Fibroblast of skin of right biceps (primary cell): ENCODE measurements at regions not wholly inside any gene's neighbourhood (a gene's known extent, or its start where the extent isn't known, plus 50 kb on each side); places are given as distances from the start of the nearest gene placed in this dataset.
"Not testable (repeated sequence)": the region's sequence is repeated elsewhere in the genome, so short reads cannot be mapped to it uniquely, and the experiment has no call there.

ENCODE experiments used
- DNase-seq: peaks from one replicate; pipeline ENCODE4 v3.0.0-alpha.2; 2013

- DNase-seq: no peak
Measured at GRCh38 chr15:38992506-38992905, 427.9 kb upstream of the RASGRP1 start.

GRCh38 chr15:38992930-38993329, 428.3 kb upstream of the RASGRP1 start:
- no peak for DNase-seq

- no peak for DNase-seq
Measured at GRCh38 chr15:38994310-38994709, 429.7 kb upstream of the RASGRP1 start.

- peak; percentile 98 for DNase-seq
Measured at GRCh38 chr15:38996111-38996631, 431.6 kb upstream of the RASGRP1 start.

- peak; percentile 82 for DNase-seq
Measured at GRCh38 chr15:38997841-38998240, 433.2 kb upstream of the RASGRP1 start.

GRCh38 chr15:39000008-39000734, 435.6 kb upstream of the RASGRP1 start:
- no peak for DNase-seq

GRCh38 chr15:39009740-39010139, 445.1 kb upstream of the RASGRP1 start:
- no peak for DNase-seq

- not testable (repeated sequence) for DNase-seq
Measured at GRCh38 chr15:39011066-39011465, 446.5 kb upstream of the RASGRP1 start.

- DNase-seq: no peak
Measured at GRCh38 chr15:39013262-39013661, 448.6 kb upstream of the RASGRP1 start.

GRCh38 chr15:39014682-39015081, 450.1 kb upstream of the RASGRP1 start:
- no peak for DNase-seq

GRCh38 chr15:39016706-39017105, 452.1 kb upstream of the RASGRP1 start:
- peak; percentile 36 for DNase-seq

- DNase-seq: no peak
Measured at GRCh38 chr15:39018966-39019365, 454.4 kb upstream of the RASGRP1 start.

GRCh38 chr15:39021341-39021740, 456.7 kb upstream of the RASGRP1 start:
- no peak for DNase-seq

GRCh38 chr15:39022532-39023305, 458.1 kb upstream of the RASGRP1 start:
- peak; percentile 22 for DNase-seq

- DNase-seq: peak; percentile 50
Measured at GRCh38 chr15:39025321-39025720, 460.7 kb upstream of the RASGRP1 start.

GRCh38 chr15:39025881-39026280, 461.3 kb upstream of the RASGRP1 start:
- no peak for DNase-seq

- DNase-seq: peak; percentile 64
Measured at GRCh38 chr15:39028069-39028468, 463.5 kb upstream of the RASGRP1 start.

- DNase-seq: no peak
Measured at GRCh38 chr15:39029741-39030140, 465.1 kb upstream of the RASGRP1 start.

- DNase-seq: peak; percentile 62
Measured at GRCh38 chr15:39030291-39031070, 465.9 kb upstream of the RASGRP1 start.

- DNase-seq: no peak
Measured at GRCh38 chr15:39031596-39031995, 467.0 kb upstream of the RASGRP1 start.

GRCh38 chr15:39034816-39035215, 470.2 kb upstream of the RASGRP1 start:
- no peak for DNase-seq

GRCh38 chr15:39037611-39038010, 473.0 kb upstream of the RASGRP1 start:
- DNase-seq: not testable (repeated sequence)

GRCh38 chr15:39040861-39041260, 476.2 kb upstream of the RASGRP1 start:
- DNase-seq: no peak
